Cerebellar nuclear complex (tissue), 1 donor: ENCODE measurements at regions not wholly inside any gene's neighbourhood (a gene's known extent, or its start where the extent isn't known, plus 50 kb on each side); places are given as distances from the start of the nearest gene placed in this dataset.
"Not testable (repeated sequence)": the region's sequence is repeated elsewhere in the genome, so short reads cannot be mapped to it uniquely, and the experiment has no call there.

Experiments used
- DNase-seq, 2 experiments: peaks; one replicate each; lab custom pipeline; 2025; lab: John Stamatoyannopoulos, UW

DNA sequence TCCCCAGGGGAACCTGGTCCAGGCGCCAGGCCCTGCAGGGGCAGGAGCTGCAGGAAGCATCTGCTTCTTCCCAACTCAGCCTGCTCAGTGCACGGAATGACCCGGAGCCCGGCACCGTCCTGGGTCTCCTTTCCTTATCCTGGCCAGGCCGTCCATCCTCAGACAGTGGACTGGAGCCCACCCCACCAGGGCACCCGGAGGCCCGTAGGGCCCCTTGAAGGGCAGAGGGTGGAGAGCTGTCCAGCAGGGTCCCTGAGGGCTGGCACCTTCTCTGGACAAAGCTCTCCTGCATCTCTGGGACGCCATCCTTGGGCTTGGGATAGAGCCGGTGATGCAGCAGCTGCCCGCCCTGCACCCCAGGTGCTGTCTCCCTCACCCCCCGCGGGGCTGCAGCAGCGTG, 207.9 kb downstream of the TMEM121 start:
- DNase-seq = not testable (repeated sequence)

DNA sequence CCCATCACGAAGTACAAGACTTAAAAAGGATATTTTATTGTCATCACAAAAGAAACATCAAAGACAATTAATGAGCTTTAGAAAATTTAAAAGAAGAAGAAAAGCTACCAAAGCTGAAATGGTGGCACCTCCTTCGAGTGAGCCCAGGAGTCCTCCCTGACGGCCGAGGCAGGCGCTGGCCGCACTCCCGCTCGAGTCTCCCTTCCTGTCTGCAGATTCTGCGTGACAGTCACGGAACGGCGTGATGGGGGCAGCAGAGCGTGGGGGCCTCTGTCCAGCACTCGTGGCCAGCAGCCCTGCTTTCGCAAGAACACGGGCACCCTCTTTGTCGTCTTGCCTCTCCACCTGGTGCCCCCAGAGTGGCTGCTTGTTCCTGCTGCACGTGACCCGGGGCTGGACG, 209.9 kb downstream of the TMEM121 start:
- DNase-seq = not testable (repeated sequence)

DNA sequence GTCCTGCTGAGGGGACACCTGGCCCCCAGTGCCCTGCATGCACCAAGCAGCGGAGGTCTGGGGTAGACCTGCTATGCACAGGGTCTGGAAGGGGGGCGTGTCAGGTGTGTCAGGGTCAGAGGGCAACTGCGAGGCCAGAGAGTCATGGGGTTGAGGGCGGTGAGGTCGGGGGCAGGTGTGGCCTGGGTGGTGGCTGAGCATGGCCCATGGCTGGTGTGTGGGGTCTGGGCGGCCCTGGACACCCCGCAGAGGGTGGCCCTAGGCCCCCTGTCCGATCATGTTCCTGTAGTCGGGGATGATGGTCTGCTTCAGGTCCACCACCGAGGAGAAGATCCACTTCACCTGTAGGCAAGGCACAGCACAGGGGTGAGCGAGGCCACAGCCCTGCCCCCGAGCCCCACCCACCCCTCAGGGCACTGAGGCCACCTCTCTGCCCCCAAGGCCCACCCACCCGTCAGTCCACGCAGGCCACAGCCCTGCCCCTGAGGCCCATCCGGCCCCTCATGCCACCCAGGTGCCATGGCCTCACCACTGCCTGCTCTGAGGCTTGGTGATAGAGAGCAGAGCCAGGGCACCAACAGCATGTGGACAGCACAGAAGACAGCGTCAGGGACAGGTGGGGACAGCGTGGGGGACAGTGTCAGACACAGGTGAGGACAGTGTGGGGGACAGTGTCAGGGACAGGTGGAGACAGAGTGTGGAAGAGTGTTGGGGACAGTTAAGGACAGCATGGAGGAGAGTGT, 211.3 kb downstream of the TMEM121 start:
- no peak for DNase-seq

DNA sequence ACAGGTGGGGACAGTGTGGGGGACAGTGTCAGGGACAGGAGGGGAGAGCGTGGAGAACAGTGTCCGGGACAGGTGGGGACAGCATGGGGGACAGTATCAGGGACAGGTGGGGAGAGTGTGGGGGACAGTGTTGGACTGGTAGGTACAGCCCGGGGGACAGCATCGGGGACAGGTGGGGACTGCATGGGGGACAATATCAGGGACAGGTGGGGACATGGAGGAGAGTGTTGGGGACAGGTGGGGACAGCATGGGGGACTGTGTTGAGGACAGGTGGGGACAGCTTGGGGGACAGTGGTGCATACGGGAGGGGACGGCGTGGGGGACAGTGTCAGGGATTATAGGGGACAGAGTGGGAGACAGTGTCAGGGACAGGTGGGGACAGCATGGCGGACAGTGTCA, 212.3 kb downstream of the TMEM121 start:
- DNase-seq = no peak

DNA sequence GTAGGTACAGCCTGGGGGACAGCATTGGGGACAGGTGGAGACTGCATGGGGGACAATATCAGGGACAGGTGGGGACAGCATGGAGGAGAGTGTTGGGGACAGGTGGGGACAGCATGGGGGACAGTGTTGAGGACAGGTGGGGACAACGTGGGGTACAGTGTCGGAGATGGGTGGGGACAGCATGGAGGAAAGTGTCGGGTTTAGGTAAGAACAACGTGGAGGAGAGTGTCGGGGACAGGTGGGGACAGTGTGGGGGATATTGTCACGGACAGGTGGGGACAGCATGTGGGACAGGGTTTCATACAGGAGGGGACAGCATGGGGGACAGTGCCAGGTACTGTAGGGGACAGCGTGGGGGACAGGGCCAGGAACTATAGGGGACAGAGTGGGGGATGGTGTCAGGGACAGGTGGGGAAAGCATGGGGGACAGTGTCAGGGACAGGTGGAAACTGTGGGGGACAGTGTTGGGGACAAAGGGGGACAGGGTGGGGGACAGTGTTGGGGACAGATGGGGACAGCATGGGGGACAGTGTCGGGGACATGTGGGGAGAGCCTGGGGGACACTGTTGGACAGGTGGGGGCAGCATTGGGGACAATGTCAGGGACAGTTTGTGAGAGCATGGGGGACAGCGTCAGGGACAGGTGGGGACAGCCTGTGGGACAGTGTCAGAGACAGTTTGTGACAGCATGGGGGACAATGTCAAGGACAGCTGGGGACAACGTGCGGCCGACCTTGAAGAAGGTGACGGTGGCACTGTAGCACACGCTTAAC, 213.1 kb downstream of the TMEM121 start:
- no peak for DNase-seq

DNA sequence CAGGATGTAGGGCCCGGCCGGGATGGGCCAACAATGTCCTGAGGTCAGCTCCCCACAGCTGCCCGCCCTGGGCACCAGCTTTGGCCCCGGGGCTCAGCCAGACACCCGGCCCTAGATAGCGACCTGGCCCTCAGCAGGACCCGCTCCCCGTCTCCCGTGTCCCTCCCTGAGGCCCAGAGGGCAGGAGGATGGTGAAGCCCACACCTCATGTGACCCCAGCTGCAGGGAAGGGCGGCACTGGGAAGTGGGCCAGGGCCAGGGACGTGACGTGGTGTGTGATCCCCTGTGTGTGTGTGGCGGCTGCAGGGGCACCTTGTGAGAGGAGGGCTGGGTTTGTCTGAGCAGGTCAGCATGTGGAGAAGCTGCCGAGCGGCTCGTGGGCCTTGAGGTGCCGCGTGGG, 213.9 kb downstream of the TMEM121 start:
- DNase-seq = not testable (repeated sequence)

DNA sequence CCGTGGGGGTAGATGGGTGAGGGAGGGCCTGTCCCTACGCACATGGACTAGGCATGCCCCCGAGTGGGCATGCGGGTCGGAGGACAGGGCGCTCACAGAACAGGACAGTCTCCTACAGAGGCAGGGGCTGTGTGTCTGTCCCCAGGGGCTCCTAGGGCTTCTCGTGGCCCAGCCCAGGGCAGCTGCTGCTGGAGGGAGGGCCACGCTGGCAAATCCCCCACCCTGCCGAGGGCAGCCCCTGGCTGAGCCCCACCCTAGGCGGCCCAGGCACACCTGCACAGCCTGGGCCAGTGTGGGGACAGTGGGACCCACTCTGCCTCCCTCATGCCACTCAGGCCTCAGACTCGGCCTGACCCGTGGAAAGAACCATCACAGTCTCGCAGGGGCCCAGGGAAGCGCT, 214.6 kb downstream of the TMEM121 start:
- DNase-seq = not testable (repeated sequence)

DNA sequence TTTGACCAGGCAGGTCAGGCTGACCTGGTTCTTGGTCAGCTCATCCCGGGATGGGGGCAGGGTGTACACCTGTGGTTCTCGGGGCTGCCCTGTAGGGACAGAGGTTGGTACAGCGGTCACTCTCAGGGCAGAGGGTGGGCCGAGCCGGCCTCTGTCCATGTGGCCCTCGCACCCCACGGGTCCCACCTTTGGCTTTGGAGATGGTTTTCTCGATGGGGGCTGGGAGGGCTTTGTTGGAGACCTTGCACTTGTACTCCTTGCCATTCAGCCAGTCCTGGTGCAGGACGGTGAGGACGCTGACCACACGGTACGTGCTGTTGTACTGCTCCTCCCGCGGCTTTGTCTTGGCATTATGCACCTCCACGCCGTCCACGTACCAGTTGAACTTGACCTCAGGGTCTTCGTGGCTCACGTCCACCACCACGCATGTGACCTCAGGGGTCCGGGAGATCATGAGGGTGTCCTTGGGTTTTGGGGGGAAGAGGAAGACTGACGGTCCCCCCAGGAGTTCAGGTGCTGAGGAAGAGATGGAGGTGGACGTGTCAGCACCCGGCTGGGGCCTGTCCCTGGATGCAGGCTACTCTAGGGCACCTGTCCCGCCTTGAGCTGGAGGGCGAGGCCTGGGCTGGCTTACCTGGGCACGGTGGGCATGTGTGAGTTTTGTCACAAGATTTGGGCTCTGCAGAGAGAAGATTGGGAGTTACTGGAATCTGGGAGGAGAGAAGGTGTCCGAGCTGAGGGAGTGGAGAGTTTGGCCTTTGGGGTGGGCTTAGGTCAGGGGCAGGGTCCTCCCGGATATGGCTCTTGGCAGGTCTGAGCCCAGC, 215.5 kb downstream of the TMEM121 start:
- DNase-seq = not testable (repeated sequence)

DNA sequence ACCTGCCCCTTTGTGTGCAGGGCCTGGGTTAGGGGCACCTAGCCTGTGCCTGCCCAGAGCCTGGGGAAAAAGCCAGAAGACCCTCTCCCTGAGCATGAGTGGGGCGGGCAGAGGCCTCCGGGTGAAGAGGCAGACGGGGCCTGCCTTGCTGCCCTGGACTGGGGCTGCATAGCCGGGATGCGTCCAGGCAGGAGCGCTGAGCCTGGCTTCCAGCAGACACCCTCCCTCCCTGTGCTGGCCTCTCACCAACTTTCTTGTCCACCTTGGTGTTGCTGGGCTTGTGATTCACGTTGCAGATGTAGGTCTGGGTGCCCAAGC, 216.1 kb downstream of the TMEM121 start:
- no peak for DNase-seq

DNA sequence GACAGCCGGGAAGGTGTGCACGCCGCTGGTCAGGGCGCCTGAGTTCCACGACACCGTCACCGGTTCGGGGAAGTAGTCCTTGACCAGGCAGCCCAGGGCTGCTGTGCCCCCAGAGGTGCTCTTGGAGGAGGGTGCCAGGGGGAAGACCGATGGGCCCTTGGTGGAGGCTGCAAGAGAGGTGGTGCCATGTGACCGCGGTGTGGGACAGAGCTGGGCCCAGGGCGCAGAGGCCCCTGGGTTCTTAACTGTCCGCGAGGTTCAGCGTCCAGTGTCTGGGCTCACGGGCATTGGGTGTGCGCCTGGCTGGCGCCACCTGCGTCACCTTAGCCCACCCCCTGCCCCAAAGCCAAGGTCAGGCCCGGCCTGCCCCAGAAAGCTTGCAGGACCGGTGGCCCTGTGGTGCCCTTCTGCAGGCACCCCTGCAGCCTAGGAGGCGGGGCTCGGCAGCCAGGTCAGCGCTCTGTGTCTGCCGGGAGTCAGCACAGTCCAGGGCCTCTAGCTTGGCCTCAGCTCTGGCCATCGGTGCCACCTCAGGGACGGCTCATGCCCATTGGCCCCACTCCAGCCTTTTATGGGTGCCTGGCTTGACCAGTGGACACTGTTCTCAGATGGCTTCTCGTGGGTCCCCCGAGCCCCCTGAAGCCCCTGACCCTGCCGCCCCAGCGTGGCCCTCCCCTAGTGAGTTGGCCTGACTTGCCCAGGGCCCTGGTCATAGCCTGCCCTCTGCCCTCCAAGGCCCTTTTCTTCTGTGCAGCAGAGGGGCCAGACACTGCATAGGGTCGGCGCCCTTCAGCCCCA, 216.7 kb downstream of the TMEM121 start:
- not testable (repeated sequence) for DNase-seq

DNA sequence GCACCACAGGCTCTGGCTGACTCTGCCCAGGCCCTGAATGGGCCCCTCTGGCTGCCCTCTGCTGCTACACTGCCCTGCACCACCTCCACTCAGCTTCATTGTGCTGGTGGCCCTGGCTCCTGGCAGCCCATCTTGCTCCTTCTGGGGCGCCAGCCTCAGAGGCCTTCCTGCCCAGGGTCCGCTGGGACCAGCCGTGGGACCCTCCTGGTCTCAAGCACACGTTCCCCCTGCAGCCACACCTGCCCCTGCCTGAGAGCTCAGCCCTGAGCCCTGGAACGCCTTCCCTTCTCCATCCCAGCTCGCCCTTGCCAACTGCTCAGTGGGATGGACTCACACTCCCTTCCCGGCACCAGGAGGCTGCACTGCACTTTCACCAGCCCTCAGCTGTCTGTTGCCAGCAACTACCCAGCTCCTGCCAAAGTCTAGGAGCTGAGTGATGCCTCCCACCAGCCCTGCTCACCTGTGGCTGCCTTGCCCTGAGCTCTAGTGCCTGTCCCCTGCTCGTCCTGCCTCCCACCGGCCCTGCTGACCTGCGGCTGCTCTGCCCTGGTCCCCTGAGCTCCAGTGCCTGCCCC, 217.9 kb downstream of the TMEM121 start:
- DNase-seq = not testable (repeated sequence)

DNA sequence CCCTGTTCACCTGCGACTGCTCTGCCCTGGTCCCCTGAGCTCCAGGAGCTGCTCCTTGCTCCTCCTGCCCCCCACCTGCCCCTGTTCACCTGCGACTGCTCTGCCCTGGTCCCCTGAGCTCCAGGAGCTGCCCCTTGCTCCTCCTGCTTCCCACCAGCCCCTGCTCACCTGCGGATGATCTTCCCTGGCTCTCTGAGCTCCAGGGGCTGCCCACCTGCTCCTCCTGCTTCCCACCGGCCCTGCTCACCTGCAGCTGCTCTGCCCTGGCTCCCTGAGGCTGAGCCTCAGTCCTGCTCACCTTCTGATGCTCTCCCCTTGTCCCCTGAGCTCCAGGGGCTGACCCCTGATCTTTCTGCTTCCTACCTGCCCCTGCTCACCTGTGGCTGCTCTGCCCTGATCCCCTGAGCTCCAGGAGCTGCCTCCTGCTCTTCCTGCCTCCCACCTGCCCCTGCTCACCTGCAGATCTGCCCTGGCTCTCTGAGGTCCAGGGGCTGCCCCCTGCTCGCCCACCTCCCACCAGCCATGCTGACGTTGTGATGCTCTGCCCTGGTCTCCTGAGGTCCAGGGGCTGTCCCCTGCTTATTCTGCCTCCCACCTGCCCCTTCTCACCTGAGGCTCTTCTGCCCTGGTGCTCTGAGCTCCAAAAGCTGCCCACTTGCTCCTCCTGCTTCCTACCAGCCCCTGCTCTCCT, 219.2 kb downstream of the TMEM121 start:
- DNase-seq = no peak

DNA sequence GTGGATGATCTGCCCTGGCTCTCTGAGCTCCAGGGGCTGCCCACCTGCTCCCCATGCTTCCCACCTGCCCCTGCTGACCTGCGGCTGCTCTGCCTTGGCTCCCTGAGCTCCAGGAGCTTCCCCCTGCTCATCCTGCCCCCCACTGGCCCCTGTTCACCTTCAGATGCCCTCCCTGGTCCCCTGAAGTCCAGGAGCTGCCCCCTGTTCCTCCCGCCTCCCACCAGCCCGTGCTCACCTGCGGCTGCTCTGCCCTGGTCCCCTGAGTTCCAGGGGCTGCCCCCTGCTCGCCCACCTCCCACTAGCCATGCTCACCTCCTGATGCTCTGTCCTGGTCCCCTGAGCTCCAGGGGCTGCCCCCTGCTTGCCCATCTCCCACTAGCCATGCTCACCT, 219.7 kb downstream of the TMEM121 start:
- DNase-seq = no peak

DNA sequence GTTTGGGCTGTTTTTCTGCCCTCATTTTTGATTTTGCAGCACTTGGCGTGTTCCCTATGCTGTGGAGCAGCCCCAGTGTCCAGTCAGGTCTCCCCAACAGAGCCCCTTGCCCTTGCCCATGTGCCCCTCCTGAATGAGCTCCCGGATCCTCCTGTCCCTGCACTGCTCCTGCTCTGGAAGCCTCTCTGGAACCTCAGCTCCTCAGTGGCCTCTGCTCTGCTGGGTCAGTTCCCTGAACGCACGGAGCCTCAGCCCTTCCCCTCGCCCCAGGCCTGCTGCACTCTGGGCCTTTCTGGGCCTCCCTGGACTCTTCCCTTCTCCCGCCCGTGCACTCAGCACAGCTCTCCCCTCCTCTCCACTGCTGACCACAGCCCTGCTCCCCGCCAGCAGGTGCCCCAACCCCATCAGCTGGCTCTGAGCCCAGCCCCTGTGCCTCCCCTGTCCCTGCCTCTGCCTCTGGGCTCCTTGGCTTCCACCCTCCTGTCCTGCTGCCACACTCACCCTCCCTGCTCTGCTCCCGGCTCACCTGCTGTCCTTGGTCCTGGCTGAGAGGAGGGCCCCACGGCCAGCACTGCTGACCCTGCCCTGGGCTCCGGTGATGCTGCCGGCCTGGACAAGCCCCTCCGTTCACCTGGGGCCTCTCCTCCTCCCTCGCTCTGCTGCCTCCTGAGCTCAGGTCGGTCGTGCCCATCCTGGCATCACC, 220.6 kb downstream of the TMEM121 start:
- not testable (repeated sequence) for DNase-seq

DNA sequence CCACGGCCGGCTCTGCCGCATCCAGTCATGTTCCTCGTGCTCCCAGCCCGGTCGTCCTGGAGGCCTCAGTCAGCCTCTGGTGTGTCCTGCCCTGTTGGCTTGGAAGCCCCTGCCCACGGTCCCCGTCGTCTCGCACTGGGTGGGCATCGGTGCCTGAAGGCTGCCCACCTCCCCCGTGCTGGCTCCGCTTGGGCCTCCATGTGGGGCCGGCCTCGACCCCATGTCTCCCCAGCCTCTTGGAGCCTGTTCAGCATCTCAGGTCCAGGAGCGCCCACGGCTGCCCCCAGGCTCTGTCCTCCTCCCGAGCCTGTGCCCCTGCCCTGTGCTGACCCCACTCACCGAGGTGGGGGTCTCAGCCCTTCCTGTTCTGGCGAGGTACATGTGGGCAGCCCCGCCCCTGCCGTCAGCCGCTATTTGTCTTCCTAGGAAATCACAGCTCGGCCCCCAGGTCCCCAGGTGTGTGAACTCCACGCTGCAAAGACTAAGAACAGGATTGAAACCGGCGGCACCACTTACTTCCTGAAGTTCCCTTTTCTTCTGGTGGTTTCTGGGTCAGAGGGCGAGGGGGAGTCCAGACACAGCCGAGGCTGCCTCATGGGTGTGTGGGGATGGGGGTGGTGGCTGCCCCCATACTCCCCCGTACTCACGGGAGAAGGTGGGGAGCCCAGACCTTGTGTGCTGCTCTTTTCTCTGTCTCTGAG, 221.3 kb downstream of the TMEM121 start:
- not testable (repeated sequence) for DNase-seq

DNA sequence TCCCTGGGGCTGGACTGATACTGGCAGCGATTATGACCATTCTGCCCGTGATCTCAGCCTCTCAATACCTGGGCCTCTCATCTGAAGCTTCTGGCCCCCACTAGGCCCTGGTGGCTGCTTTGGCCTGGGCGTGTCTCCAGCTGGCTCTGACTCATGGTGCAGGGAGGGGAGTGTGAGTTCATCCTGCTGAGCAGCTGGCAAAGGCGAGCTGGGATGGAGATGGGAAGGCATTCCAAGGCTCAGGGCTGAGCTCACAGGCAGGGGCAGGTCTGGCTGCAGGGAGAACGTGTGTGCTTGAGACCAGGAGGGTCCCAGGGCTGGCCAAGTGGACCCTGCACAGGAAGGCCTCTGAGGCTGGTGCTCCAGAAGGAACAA, 221.8 kb downstream of the TMEM121 start:
- DNase-seq = peak; percentile 22 to 24

DNA sequence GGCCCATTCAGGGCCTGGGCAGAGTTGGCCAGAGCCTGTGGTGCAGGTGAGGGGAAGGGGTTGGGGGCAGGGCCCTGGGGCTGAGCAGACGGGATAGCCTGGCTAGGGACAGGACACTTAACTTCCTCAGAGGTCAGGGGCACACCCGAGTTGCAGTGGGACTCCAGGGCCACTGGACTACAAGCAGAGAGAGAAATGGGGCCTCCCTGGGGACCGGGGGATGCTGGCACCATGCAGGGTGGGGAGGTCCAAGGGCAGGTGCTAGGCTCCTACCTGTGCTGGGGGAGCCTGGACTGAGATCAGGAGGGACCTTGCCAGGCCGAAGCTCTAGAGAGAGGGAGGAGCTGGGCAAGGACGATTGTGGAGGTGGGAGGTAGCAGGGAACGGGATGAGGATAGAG, 222.3 kb downstream of the TMEM121 start:
- not testable (repeated sequence) for DNase-seq

DNA sequence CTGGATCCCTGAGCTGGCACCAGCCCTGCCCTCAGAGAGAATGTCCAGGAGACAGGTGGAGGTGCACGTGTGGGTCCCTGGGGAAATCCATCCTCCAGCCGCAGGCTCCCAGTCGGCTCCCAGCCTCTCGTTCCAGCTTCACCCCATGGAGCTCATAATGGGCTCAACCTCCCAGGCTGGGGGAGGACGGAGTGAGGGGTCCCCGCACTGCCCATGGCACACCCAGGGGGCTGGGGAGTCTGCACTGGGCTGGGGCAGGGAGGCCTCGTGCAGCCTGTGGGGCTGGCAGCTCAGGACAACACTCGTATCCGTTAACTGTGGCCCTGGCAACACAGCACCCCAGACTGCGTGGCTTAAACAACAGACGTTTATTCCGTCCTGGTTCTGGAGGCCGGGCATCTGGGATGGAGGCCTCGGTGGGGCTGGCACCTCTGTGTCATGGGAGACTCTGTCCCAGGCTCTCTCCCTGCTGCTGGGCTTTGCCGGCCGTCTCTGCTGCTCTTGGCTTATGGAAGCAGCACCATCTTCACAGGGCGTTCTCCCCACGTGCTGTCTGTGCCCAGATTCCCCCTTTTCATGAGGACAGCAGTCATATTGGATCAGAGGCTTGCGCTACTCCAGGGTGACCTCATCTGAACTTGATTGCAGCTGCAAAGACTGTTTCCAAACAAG, 223.6 kb downstream of the TMEM121 start:
- DNase-seq = not testable (repeated sequence)

DNA sequence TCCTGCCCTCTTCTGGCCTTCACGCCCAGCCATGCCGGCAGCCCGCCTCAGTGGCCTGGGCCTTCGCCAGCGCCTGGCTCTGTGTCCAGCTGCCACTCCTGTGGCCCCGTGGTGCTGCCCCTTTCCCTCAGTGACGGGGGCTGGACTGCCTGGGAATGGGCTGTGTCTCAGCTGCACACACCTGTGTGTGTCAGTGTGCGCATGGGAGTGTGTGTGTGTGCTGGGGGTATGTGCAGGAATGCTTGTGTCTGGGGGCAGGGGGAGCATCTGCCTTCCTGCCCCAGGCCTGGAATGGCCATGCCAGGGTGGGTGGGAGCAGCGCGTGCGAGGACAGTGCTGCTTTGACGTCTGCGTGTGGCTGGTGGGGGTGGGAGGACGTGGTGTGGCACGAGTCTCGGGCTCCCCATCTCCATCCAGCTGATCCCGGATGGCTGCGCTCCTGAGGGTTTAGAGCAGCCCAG, 224.9 kb downstream of the TMEM121 start:
- not testable (repeated sequence) for DNase-seq
